CD4-positive, alpha-beta T cell (primary cell): ENCODE measurements at regions not wholly inside any gene's neighbourhood (a gene's known extent, or its start where the extent isn't known, plus 50 kb on each side); places are given as distances from the start of the nearest gene placed in this dataset.

Experiments
- ATAC-seq: fragments of 200-7000 bp; cut with Tn5 transposase; one replicate; pipeline ENCODE4 v1.10.0; 2022; ENCODE audit warnings: mild to moderate bottlenecking; ENCODE audit not compliant: poor library complexity
- CTCF ChIA-PET: fragments of 350-600 bp; sonication (Branson Sonifier 250); formaldehyde crosslinking; loops from one replicate; lab custom pipeline; 2021; ENCODE audit warnings: antibody characterized with exemption, inconsistent platforms; lab: Charles Lee
- POLR2A ChIA-PET: fragments of 350-600 bp; sonication (Branson Sonifier 250); formaldehyde crosslinking; loops from one replicate; lab custom pipeline; 2021; ENCODE audit warnings: antibody characterized with exemption, inconsistent platforms; lab: Charles Lee
- DNase-seq, 14 experiments: peaks; one replicate each; pipeline ENCODE4 v3.0.0-alpha.2; 2013 to 2020; ENCODE audit warnings: mixed read lengths in 2 of 14
- H3K27ac ChIP-seq, 2 donors: one replicate each; pipeline versions ENCODE4 v1.5.1 to v1.7.0; 2013; ENCODE audit warnings: low read length in 2 of 2, low read depth in 1 of 2, mild to moderate bottlenecking in 1 of 2
- H3K27me3 ChIP-seq, 2 experiments: 1 replicate in 1 of 2; 2 replicates in 1 of 2; pipeline versions ENCODE4 v1.6.1 to v1.7.0; 2013; ENCODE audit warnings: low read length in 2 of 2, control low read depth in 1 of 2, mild to moderate bottlenecking in 1 of 2, moderate library complexity in 1 of 2; ENCODE audit not compliant: insufficient read depth in 2 of 2, control insufficient read depth in 1 of 2
- H3K36me3 ChIP-seq: one replicate; pipeline ENCODE4 v1.6.1; 2013; ENCODE audit warnings: low read length, control low read depth; ENCODE audit not compliant: insufficient read depth
- H3K4me1 ChIP-seq: one replicate; pipeline ENCODE4 v1.6.1; 2013; ENCODE audit warnings: low read length, control low read depth; ENCODE audit not compliant: insufficient read depth
- H3K4me3 ChIP-seq: one replicate; pipeline ENCODE4 v1.5.1; 2013; ENCODE audit warnings: mild to moderate bottlenecking, low read length, moderate library complexity
- H3K9me3 ChIP-seq, 2 experiments: 1 replicate in 1 of 2; 2 replicates in 1 of 2; pipeline versions ENCODE4 v1.6.1 to v1.7.0; 2013; ENCODE audit warnings: low read length in 2 of 2, mild to moderate bottlenecking in 2 of 2, control low read depth in 1 of 2, moderate library complexity in 1 of 2; ENCODE audit not compliant: control insufficient read depth in 1 of 2, insufficient read depth in 1 of 2
- H3K27ac Mint-ChIP-seq: one replicate; pipeline ENCODE4 v1.8.0; 2020; ENCODE audit warnings: mixed read lengths
- H3K27me3 Mint-ChIP-seq: one replicate; pipeline ENCODE4 v1.8.0; 2021; ENCODE audit warnings: mixed read lengths
- H3K36me3 Mint-ChIP-seq: one replicate; pipeline ENCODE4 v1.8.0; 2021; ENCODE audit warnings: low read depth, mixed read lengths
- H3K4me1 Mint-ChIP-seq: one replicate; pipeline ENCODE4 v1.8.0; 2021; ENCODE audit warnings: low read depth, mixed read lengths
- H3K4me3 Mint-ChIP-seq: one replicate; pipeline ENCODE4 v1.8.0; 2020; ENCODE audit warnings: mild to moderate bottlenecking, mixed read lengths
- H3K9me3 Mint-ChIP-seq: one replicate; pipeline ENCODE4 v1.8.0; 2020; ENCODE audit warnings: mixed read lengths
- intact Hi-C, 2 experiments: fragments of 100-400 bp; cut with DNase I in 1 of 2; cut with micrococcal nuclease in 1 of 2; formaldehyde crosslinking; loops; one replicate each; pipeline versions ENCODE4 v1.15.1 to v1.9.0; 2023 to 2025; cut with DNase I, micrococcal nuclease
- TF ChIP-seq, protein P1 (sequence below): fragments of 200-600 bp; IDR thresholded peaks from one replicate; pipeline ENCODE4 v1.8.0; 2022; ENCODE audit warnings: antibody characterized with exemption, mild to moderate bottlenecking

DNA sequence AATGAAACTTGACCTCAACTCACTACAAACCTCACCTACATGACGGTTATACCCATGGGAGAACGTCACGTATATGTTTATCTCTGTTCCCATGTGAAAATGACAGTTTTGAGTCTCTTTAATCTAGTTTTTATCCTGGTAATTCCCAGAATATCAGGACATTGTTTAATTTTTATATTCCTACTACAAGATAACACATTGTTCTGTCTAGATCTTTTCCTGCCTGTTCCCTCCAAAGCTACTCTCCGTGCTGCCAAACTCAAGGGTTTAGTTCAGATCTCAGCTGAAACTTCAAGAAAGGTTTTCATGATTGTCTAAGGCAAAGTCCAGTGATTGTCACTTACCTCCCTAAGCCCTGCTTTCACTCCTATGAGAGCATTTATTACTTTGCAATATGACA lies 1159.4 kb upstream of the SEMA6A start:
- H3K27me3 Mint-ChIP-seq, result no peaks in the 10 kb centered on the region
- Histone ChIP-seq H3K4me3 (no peak overlapping the region), H3K27ac (no peak overlapping the region), H3K36me3 (no peaks in the 10 kb centered on the region), H3K4me1 (no peaks in the 10 kb centered on the region), H3K27me3 (no peaks in the 10 kb centered on the region), H3K9me3 (peaks cover 0 to 5% of the 10 kb centered on the region in 2 experiments)
- ChIA-PET POLR2A (no interaction called here), CTCF (no interaction called here)
- ATAC-seq (no peak), DNase-seq (no peak)
- H3K36me3 Mint-ChIP-seq, result no peaks in the 10 kb centered on the region
- TF ChIP-seq, protein P1, sequence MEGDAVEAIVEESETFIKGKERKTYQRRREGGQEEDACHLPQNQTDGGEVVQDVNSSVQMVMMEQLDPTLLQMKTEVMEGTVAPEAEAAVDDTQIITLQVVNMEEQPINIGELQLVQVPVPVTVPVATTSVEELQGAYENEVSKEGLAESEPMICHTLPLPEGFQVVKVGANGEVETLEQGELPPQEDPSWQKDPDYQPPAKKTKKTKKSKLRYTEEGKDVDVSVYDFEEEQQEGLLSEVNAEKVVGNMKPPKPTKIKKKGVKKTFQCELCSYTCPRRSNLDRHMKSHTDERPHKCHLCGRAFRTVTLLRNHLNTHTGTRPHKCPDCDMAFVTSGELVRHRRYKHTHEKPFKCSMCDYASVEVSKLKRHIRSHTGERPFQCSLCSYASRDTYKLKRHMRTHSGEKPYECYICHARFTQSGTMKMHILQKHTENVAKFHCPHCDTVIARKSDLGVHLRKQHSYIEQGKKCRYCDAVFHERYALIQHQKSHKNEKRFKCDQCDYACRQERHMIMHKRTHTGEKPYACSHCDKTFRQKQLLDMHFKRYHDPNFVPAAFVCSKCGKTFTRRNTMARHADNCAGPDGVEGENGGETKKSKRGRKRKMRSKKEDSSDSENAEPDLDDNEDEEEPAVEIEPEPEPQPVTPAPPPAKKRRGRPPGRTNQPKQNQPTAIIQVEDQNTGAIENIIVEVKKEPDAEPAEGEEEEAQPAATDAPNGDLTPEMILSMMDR, result no peak
- H3K4me1 Mint-ChIP-seq, result no peaks in the 10 kb centered on the region
- intact Hi-C loops, result no loop called here
- H3K9me3 Mint-ChIP-seq, result peaks cover 2% of the 10 kb centered on the region
- no peak overlapping the region for H3K27ac Mint-ChIP-seq
- H3K4me3 Mint-ChIP-seq, result no peak overlapping the region

DNA sequence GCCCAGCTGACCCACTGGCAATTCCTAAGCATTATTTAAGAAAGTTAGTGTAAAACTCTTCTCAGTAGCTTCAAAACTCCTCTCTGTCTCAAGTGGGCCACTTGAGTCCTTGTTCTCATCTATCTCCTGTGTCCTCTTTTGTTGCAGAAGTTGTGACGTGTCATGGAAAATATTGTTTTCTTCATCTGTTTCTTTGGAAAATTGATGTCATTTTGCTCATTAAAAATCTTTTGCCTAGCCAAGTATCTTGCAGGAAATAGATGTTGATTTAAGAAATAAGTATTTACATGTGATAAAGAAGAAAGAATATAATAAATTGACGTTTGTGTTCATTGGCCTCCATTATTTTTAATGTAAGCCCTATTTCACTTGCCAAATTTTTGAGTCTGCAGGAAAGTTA lies 1158.4 kb upstream of the SEMA6A start:
- intact Hi-C loops, result no loop called here
- no peaks in the 10 kb centered on the region for H3K27me3 Mint-ChIP-seq
- H3K4me3 Mint-ChIP-seq, result no peak overlapping the region
- ChIA-PET POLR2A (no interaction called here), CTCF (no interaction called here)
- Histone ChIP-seq H3K36me3 (no peaks in the 10 kb centered on the region), H3K9me3 (peaks cover 0 to 5% of the 10 kb centered on the region in 2 experiments), H3K27me3 (no peaks in the 10 kb centered on the region), H3K4me1 (no peaks in the 10 kb centered on the region), H3K27ac (no peak overlapping the region), H3K4me3 (no peak overlapping the region)
- TF ChIP-seq, protein P1, result no peak
- DNase-seq (no peak), ATAC-seq (no peak)
- H3K36me3 Mint-ChIP-seq, result no peaks in the 10 kb centered on the region
- H3K9me3 Mint-ChIP-seq, result peaks cover 2% of the 10 kb centered on the region
- H3K27ac Mint-ChIP-seq, result no peak overlapping the region
- H3K4me1 Mint-ChIP-seq, result no peaks in the 10 kb centered on the region

DNA sequence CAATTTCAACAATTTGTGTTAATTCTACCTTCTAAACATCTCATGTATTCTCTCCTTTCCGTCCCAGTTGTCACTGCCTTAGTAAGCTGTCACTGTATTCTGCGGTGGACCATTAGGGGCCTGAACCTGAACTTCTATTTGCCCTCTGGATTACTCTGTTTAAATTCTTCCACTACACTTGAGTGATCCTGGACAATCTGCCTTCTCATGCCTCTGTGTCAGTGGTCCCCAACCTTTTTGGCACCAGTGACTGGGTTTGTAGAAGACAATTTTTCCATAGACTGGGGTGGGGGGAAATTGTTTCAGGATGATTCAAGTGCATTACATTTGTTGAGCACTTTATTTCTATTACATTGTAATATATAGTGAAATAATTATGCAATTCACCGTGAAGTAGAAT lies 1157.6 kb upstream of the SEMA6A start:
- no peak overlapping the region for H3K27ac ChIP-seq

More for the DNA sequence above, 1157.6 kb upstream of the SEMA6A start:
- Histone ChIP-seq H3K36me3 (no peaks in the 10 kb centered on the region), H3K4me3 (no peak overlapping the region), H3K9me3 (peaks cover 0 to 5% of the 10 kb centered on the region in 2 experiments), H3K4me1 (no peaks in the 10 kb centered on the region), H3K27me3 (no peaks in the 10 kb centered on the region)
- POLR2A ChIA-PET, result no interaction called here
- H3K27me3 Mint-ChIP-seq, result no peaks in the 10 kb centered on the region
- TF ChIP-seq, protein P1, result no peak
- H3K4me1 Mint-ChIP-seq, result no peaks in the 10 kb centered on the region
- no peaks in the 10 kb centered on the region for H3K36me3 Mint-ChIP-seq
- no peak overlapping the region for H3K4me3 Mint-ChIP-seq
- intact Hi-C loops, result no loop called here
- H3K9me3 Mint-ChIP-seq, result peaks cover 4% of the 10 kb centered on the region
- CTCF ChIA-PET, result no interaction called here
- no peak for DNase-seq
- H3K27ac Mint-ChIP-seq, result no peak overlapping the region
- no peak for ATAC-seq
